Hepatocyte (in vitro differentiated cells): ENCODE measurements at regions not wholly inside any gene's neighbourhood (a gene's known extent, or its start where the extent isn't known, plus 50 kb on each side); places are given as distances from the start of the nearest gene placed in this dataset.
"Not testable (repeated sequence)": the region's sequence is repeated elsewhere in the genome, so short reads cannot be mapped to it uniquely, and the experiment has no call there.

ENCODE experiments used
- DNase-seq: peaks from one replicate; pipeline ENCODE4 v3.0.0-alpha.2; 2016; ENCODE audit warnings: low spot score
- H2AFZ ChIP-seq: fragments of 200-600 bp; sonication (generic); 2 replicates; pipeline ENCODE4 v1.6.0; 2016; ENCODE audit warnings: antibody characterized with exemption, mild to moderate bottlenecking
- H3K27ac ChIP-seq: fragments of 200-600 bp; sonication (generic); 2 replicates; pipeline ENCODE4 v1.5.1; 2016; ENCODE audit warnings: mild to moderate bottlenecking
- H3K27me3 ChIP-seq: fragments of 200-600 bp; sonication (generic); 2 replicates; pipeline ENCODE4 v1.6.1; 2016
- H3K36me3 ChIP-seq: fragments of 200-600 bp; sonication (generic); replicated peaks from 2 replicates; pipeline ENCODE4 v1.5.1; 2016; ENCODE audit warnings: low read depth; ENCODE audit not compliant: insufficient read depth
- H3K4me1 ChIP-seq: fragments of 200-600 bp; sonication (generic); 2 replicates; pipeline ENCODE4 v1.5.1; 2016; ENCODE audit warnings: mild to moderate bottlenecking, moderate library complexity; ENCODE audit not compliant: insufficient read depth
- H3K4me2 ChIP-seq: fragments of 200-600 bp; sonication (generic); 2 replicates; pipeline ENCODE4 v1.6.0; 2016
- H3K4me3 ChIP-seq: fragments of 200-600 bp; sonication (generic); 2 replicates; pipeline ENCODE4 v1.5.1; 2016; ENCODE audit warnings: mild to moderate bottlenecking
- H3K79me2 ChIP-seq: fragments of 200-600 bp; sonication (generic); 2 replicates; pipeline ENCODE4 v1.6.0; 2017; ENCODE audit warnings: mild to moderate bottlenecking
- H3K9me2 ChIP-seq: fragments of 200-600 bp; sonication (generic); replicated peaks from 2 replicates; pipeline ENCODE4 v1.6.0; 2017; ENCODE audit warnings: mild to moderate bottlenecking; ENCODE audit not compliant: insufficient read depth
- H3K9me3 ChIP-seq: fragments of 200-600 bp; sonication (generic); 2 replicates; pipeline ENCODE4 v1.5.1; 2016; ENCODE audit warnings: low read depth, mild to moderate bottlenecking
- H4K20me1 ChIP-seq: fragments of 200-600 bp; sonication (generic); 2 replicates; pipeline ENCODE4 v1.6.0; 2016; ENCODE audit warnings: mild to moderate bottlenecking; ENCODE audit not compliant: insufficient read depth, poor library complexity, severe bottlenecking
- EZH2 ChIP-seq: fragments of 200-600 bp; sonication (generic); IDR thresholded peaks from 2 replicates; pipeline ENCODE4 v1.6.1; 2016; ENCODE audit warnings: antibody characterized with exemption, mild to moderate bottlenecking, borderline replicate concordance
- EZH2phosphoT487 ChIP-seq: fragments of 200-600 bp; sonication (generic); IDR thresholded peaks from one replicate; pipeline ENCODE4 v1.6.1; 2018; ENCODE audit warnings: antibody characterized with exemption, mild to moderate bottlenecking, low read depth, moderate library complexity; ENCODE audit not compliant: unreplicated experiment, severe bottlenecking
- WGBS: methylation state at CpG from one replicate; pipeline ENCODE4 v1.1.6; 2016; ENCODE audit warnings: low lambda C conversion rate; ENCODE audit errors: missing lambda C conversion rate; 5-methylcytosine and 5-hydroxymethylcytosine counted together
- TF ChIP-seq, protein P1 (sequence below): fragments of 200-600 bp; sonication (generic); IDR thresholded peaks from 2 replicates; pipeline ENCODE4 v1.5.1; 2016; ENCODE audit warnings: antibody characterized with exemption, mild to moderate bottlenecking; ENCODE audit not compliant: poor library complexity

DNA sequence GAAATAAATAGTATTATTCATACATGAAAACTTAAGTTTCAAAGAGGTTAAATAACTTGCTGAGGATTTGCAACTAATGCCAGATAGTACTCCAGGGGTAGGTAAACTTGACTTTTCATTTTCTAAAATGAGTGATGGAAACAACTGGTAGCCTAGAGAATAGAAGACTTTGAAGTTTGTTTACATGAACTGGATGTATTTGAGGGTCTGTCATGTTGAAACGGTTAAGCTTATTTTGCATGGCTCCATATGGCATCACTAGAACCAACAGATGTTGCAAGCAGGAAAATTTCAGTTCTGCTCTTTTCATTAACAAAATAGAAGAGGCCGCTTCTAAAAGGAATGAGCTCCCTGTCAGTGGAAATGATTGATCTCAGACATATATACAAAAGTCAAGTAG is 105.1 kb upstream of the SGCD start:
- Histone ChIP-seq H3K27me3 (no peaks in the 10 kb centered on the region), H3K4me2 (no peak overlapping the region), H3K4me1 (no peaks in the 10 kb centered on the region), H2AFZ (no peak overlapping the region), H3K9me3 (no peaks in the 10 kb centered on the region), H3K79me2 (no peaks in the 10 kb centered on the region), H3K27ac (no peak overlapping the region), H3K9me2 (no peaks in the 10 kb centered on the region), H4K20me1 (no peaks in the 10 kb centered on the region), H3K4me3 (no peak overlapping the region), H3K36me3 (no peaks in the 10 kb centered on the region)
- TF ChIP-seq EZH2phosphoT487 (no peak), EZH2 (no peak)
- TF ChIP-seq, protein P1, sequence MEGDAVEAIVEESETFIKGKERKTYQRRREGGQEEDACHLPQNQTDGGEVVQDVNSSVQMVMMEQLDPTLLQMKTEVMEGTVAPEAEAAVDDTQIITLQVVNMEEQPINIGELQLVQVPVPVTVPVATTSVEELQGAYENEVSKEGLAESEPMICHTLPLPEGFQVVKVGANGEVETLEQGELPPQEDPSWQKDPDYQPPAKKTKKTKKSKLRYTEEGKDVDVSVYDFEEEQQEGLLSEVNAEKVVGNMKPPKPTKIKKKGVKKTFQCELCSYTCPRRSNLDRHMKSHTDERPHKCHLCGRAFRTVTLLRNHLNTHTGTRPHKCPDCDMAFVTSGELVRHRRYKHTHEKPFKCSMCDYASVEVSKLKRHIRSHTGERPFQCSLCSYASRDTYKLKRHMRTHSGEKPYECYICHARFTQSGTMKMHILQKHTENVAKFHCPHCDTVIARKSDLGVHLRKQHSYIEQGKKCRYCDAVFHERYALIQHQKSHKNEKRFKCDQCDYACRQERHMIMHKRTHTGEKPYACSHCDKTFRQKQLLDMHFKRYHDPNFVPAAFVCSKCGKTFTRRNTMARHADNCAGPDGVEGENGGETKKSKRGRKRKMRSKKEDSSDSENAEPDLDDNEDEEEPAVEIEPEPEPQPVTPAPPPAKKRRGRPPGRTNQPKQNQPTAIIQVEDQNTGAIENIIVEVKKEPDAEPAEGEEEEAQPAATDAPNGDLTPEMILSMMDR, result no peak
- 55% methylated on average over 2 of the region's 2 CpGs for WGBS
- DNase-seq, result no peak

DNA sequence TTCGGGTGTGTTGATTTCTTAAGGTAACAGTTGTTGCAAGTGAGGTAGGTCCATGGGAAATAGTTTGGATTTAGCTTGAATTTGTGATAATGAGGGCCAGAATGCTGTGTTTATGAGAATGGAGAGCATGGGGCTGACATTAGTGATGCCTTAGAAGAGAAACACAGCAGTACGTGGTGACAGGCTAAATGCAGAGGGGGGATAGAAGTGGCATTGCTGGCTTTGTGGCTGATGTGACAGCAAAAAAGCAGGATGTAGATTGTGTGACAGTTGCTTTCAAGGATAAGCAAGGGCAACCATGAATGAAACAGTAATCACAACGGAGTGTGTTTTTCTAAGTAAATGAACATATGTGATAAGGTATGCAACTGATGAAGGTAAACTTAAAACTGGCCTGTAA is 103.4 kb upstream of the SGCD start:
- Histone ChIP-seq H3K79me2 (no peaks in the 10 kb centered on the region), H3K9me3 (no peaks in the 10 kb centered on the region), H3K9me2 (no peaks in the 10 kb centered on the region), H3K36me3 (no peaks in the 10 kb centered on the region), H3K4me1 (no peaks in the 10 kb centered on the region), H3K27ac (no peak overlapping the region), H3K27me3 (no peaks in the 10 kb centered on the region), H3K4me3 (no peak overlapping the region), H2AFZ (no peak overlapping the region), H3K4me2 (no peak overlapping the region), H4K20me1 (no peaks in the 10 kb centered on the region)
- 93% methylated on average over 3 of the region's 3 CpGs for WGBS
- no peak for DNase-seq
- no peak for TF ChIP-seq EZH2
- TF ChIP-seq, protein P1, result no peak

GRCh38 chr5:156226485-156226884 is 100.5 kb upstream of the SGCD start:
- 100% methylated on average over 1 of the region's 1 CpG for WGBS
- not testable (repeated sequence) for H3K9me3 ChIP-seq, H3K4me2 ChIP-seq, H3K9me2 ChIP-seq, H4K20me1 ChIP-seq, H3K4me1 ChIP-seq, DNase-seq, H3K27me3 ChIP-seq, H3K36me3 ChIP-seq, H3K4me3 ChIP-seq, H3K79me2 ChIP-seq, H3K27ac ChIP-seq, H2AFZ ChIP-seq

GRCh38 chr5:156230887-156231286 is 96.1 kb upstream of the SGCD start:
- no peaks in the 10 kb centered on the region for H3K9me2 ChIP-seq
- H4K20me1 ChIP-seq, result no peaks in the 10 kb centered on the region
- no peak overlapping the region for H2AFZ ChIP-seq
- no peaks in the 10 kb centered on the region for H3K27me3 ChIP-seq
- H3K9me3 ChIP-seq, result no peaks in the 10 kb centered on the region
- no peak overlapping the region for H3K4me2 ChIP-seq
- no peaks in the 10 kb centered on the region for H3K4me1 ChIP-seq
- H3K4me3 ChIP-seq, result no peak overlapping the region
- no peak for TF ChIP-seq EZH2
- TF ChIP-seq, protein P1, result no peak
- no peak for TF ChIP-seq EZH2phosphoT487
- DNase-seq, result no peak
- WGBS, result 88% methylated on average over 4 of the region's 4 CpGs
- no peak overlapping the region for H3K27ac ChIP-seq
- no peaks in the 10 kb centered on the region for H3K79me2 ChIP-seq
- no peaks in the 10 kb centered on the region for H3K36me3 ChIP-seq
